Neural cell (in vitro differentiated cells): ENCODE measurements at regions not wholly inside any gene's neighbourhood (a gene's known extent, or its start where the extent isn't known, plus 50 kb on each side); places are given as distances from the start of the nearest gene placed in this dataset.

ENCODE experiments used
- CTCF ChIP-seq: fragments of 450-650 bp; IDR thresholded peaks from 2 replicates; pipeline ENCODE4 v1.5.1; 2014; ENCODE audit warnings: antibody characterized with exemption, mild to moderate bottlenecking, moderate library complexity; ENCODE audit not compliant: poor library complexity, severe bottlenecking
- EP300 ChIP-seq: fragments of 450-650 bp; conservative IDR thresholded peaks from 2 replicates; pipeline ENCODE4 v1.6.1; 2014; ENCODE audit warnings: antibody characterized with exemption, mild to moderate bottlenecking, moderate library complexity; ENCODE audit not compliant: poor library complexity, severe bottlenecking
- RAD21 ChIP-seq: fragments of 450-650 bp; conservative IDR thresholded peaks from 2 replicates; pipeline ENCODE4 v1.6.1; 2014; ENCODE audit warnings: antibody characterized with exemption, mild to moderate bottlenecking, moderate library complexity
- SMC3 ChIP-seq: fragments of 450-650 bp; conservative IDR thresholded peaks from 2 replicates; pipeline ENCODE4 v1.6.1; 2014; ENCODE audit warnings: antibody characterized with exemption, mild to moderate bottlenecking, moderate library complexity; ENCODE audit not compliant: poor library complexity

GRCh38 chr14:42185718-42186117, 579.0 kb downstream of the LRFN5 start:
- no peak for TF ChIP-seq RAD21
- TF ChIP-seq EP300, result no peak
- no peak for TF ChIP-seq CTCF
- TF ChIP-seq SMC3, result no peak
